ENCODE measurements at regions not wholly inside any gene's neighbourhood (a gene's known extent, or its start where the extent isn't known, plus 50 kb on each side); places are given as distances from the start of the nearest gene placed in this dataset.

DNA sequence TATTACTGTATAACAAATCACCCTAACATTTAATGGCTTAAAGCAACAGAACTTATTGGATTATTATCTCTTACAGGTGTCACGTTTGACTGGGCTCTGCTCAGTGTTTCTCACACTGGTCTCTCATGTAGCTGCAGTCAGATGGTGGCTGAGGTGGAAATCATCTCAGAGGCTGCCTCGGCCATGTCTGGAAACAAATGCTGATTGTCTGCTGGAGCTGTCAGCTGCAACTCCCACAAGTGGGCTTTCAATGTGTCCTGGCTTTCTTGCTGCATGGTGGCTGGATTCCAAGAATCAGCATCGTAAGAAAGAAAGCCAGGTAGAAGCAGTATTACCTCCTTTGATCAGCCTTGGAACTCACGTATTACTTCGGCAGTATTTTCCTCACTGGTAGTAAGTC lies 277.6 kb downstream of the SPANXN1 start:
- Histone ChIP-seq H3K9me3 (ENCODE audit: control insufficient read depth, insufficient read depth, low read length) (no peaks in the 10 kb centered on the region), H3K79me2 (ENCODE audit: control insufficient read depth, low read length) (no peaks in the 10 kb centered on the region), H4K20me1 (ENCODE audit: control insufficient read depth, insufficient read depth, low read depth, low read length) (no peaks in the 10 kb centered on the region), H3K4me2 (ENCODE audit: low read length) (no peak overlapping the region), H3K36me3 (ENCODE audit: control insufficient read depth, low read length) (no peaks in the 10 kb centered on the region), H3F3A (ENCODE audit: control insufficient read depth, insufficient read depth) (no peaks in the 10 kb centered on the region), H3K4me1 (ENCODE audit: control insufficient read depth, low read length) (no peaks in the 10 kb centered on the region), H3K4me3 (ENCODE audit: low read length) (no peak overlapping the region), H3K9me2 (replicated peaks; ENCODE audit: control insufficient read depth, low read length) (no peaks in the 10 kb centered on the region), H3K27me3 (ENCODE audit: control insufficient read depth, low read length) (no peaks in the 10 kb centered on the region), H3K27ac (ENCODE audit: low read depth, low read length) (no peak overlapping the region)
- TF ChIP-seq EZH2phosphoT487 (IDR thresholded peaks at IDR 0.05; ENCODE audit: borderline replicate concordance, low read length) (no peak), CTCF (IDR thresholded peaks at IDR 0.05; ENCODE audit: low read depth, low read length, poor library complexity, severe bottlenecking) (no peak)

GRCh38 chrX:145532176-145532780 lies 285.0 kb downstream of the SPANXN1 start:
- Histone ChIP-seq H3K4me3 (ENCODE audit: low read length) (no peak overlapping the region), H3F3A (ENCODE audit: control insufficient read depth, insufficient read depth) (no peaks in the 10 kb centered on the region), H3K27me3 (ENCODE audit: control insufficient read depth, low read length) (no peaks in the 10 kb centered on the region), H3K9me2 (replicated peaks; ENCODE audit: control insufficient read depth, low read length) (no peaks in the 10 kb centered on the region), H3K79me2 (ENCODE audit: control insufficient read depth, low read length) (no peaks in the 10 kb centered on the region), H3K27ac (ENCODE audit: low read depth, low read length) (no peak overlapping the region), H3K4me2 (ENCODE audit: low read length) (no peak overlapping the region), H3K9me3 (ENCODE audit: control insufficient read depth, insufficient read depth, low read length) (no peaks in the 10 kb centered on the region), H3K4me1 (ENCODE audit: control insufficient read depth, low read length) (no peaks in the 10 kb centered on the region), H4K20me1 (ENCODE audit: control insufficient read depth, insufficient read depth, low read depth, low read length) (no peaks in the 10 kb centered on the region), H3K36me3 (ENCODE audit: control insufficient read depth, low read length) (no peaks in the 10 kb centered on the region)
- TF ChIP-seq EZH2phosphoT487 (IDR thresholded peaks at IDR 0.05; ENCODE audit: borderline replicate concordance, low read length): no peak
- no peak for TF ChIP-seq CTCF (IDR thresholded peaks at IDR 0.05; ENCODE audit: low read depth, low read length, poor library complexity, severe bottlenecking)

- TF ChIP-seq EZH2phosphoT487 (IDR thresholded peaks at IDR 0.05; ENCODE audit: borderline replicate concordance, low read length): no peak
- TF ChIP-seq CTCF (IDR thresholded peaks at IDR 0.05; ENCODE audit: low read depth, low read length, poor library complexity, severe bottlenecking): no peak
- no peaks in the 10 kb centered on the region for H3K9me3 ChIP-seq (ENCODE audit: control insufficient read depth, insufficient read depth, low read length)
- no peaks in the 10 kb centered on the region for H3K36me3 ChIP-seq (ENCODE audit: control insufficient read depth, low read length)
These were observed 284.1 kb upstream of the SLITRK2 start for GRCh38 chrX:145533534-145533933.

More at GRCh38 chrX:145533534-145533933, 284.1 kb upstream of the SLITRK2 start:
- H3K4me3 ChIP-seq (ENCODE audit: low read length): no peak overlapping the region
- no peaks in the 10 kb centered on the region for H3K27me3 ChIP-seq (ENCODE audit: control insufficient read depth, low read length)
- no peak overlapping the region for H3K4me2 ChIP-seq (ENCODE audit: low read length)
- no peaks in the 10 kb centered on the region for H3F3A ChIP-seq (ENCODE audit: control insufficient read depth, insufficient read depth)
- no peaks in the 10 kb centered on the region for H3K4me1 ChIP-seq (ENCODE audit: control insufficient read depth, low read length)
- H3K27ac ChIP-seq (ENCODE audit: low read depth, low read length): no peak overlapping the region
- H3K9me2 ChIP-seq (replicated peaks; ENCODE audit: control insufficient read depth, low read length): no peaks in the 10 kb centered on the region
- no peaks in the 10 kb centered on the region for H3K79me2 ChIP-seq (ENCODE audit: control insufficient read depth, low read length)
- H4K20me1 ChIP-seq (ENCODE audit: control insufficient read depth, insufficient read depth, low read depth, low read length): no peaks in the 10 kb centered on the region

Measured in DOHH2 (cell line).